GM06990 (cell line): ENCODE measurements at regions not wholly inside any gene's neighbourhood (a gene's known extent, or its start where the extent isn't known, plus 50 kb on each side); places are given as distances from the start of the nearest gene placed in this dataset.
A peak's percentile ranks its signal among the peaks of the same experiment; 100 is the strongest.

Experiments
- DNase-seq: peaks from one replicate; pipeline ENCODE4 v3.0.0-alpha.2; 2011; ENCODE audit not compliant: insufficient read length; ENCODE audit errors: extremely low read depth
- H3K27me3 ChIP-seq: replicated peaks from 2 replicates; pipeline ENCODE4 v1.6.0; 2011; ENCODE audit warnings: low read length; ENCODE audit not compliant: control insufficient read depth, insufficient read depth
- H3K36me3 ChIP-seq: 2 replicates; pipeline ENCODE4 v1.5.1; 2011; ENCODE audit warnings: low read length; ENCODE audit not compliant: control insufficient read depth, insufficient read depth
- H3K4me3 ChIP-seq: replicated peaks from 2 replicates; pipeline ENCODE4 v1.5.1; 2011; ENCODE audit warnings: low read depth, mild to moderate bottlenecking, control low read depth, low read length
- CTCF ChIP-seq: IDR thresholded peaks from 2 replicates; pipeline ENCODE4 v1.5.1; 2011; ENCODE audit warnings: low read length, control low read depth, mild to moderate bottlenecking, inconsistent platforms; ENCODE audit not compliant: insufficient read depth, poor library complexity, severe bottlenecking

GRCh38 chr13:80663788-80664187, 322.9 kb upstream of the SPRY2 start:
- no peak for TF ChIP-seq CTCF
- no peaks in the 10 kb centered on the region for H3K27me3 ChIP-seq
- no peak for DNase-seq
- no peaks in the 10 kb centered on the region for H3K36me3 ChIP-seq
- no peak overlapping the region for H3K4me3 ChIP-seq

- DNase-seq = no peak
- Histone ChIP-seq H3K36me3 (no peaks in the 10 kb centered on the region), H3K4me3 (no peak overlapping the region), H3K27me3 (no peaks in the 10 kb centered on the region)
- no peak for TF ChIP-seq CTCF
Measured at GRCh38 chr13:80658705-80659104, 317.8 kb upstream of the SPRY2 start.

- TF ChIP-seq CTCF = no peak
- Histone ChIP-seq H3K36me3 (no peaks in the 10 kb centered on the region), H3K27me3 (no peaks in the 10 kb centered on the region), H3K4me3 (no peak overlapping the region)
- DNase-seq = no peak
Measured at GRCh38 chr13:80656512-80656904, 315.6 kb upstream of the SPRY2 start.

- DNase-seq = no peak
- Histone ChIP-seq H3K27me3 (no peaks in the 10 kb centered on the region), H3K36me3 (no peaks in the 10 kb centered on the region), H3K4me3 (no peak overlapping the region)
- no peak for TF ChIP-seq CTCF
Measured at GRCh38 chr13:80655778-80656511, 315.0 kb upstream of the SPRY2 start.

- no peak for TF ChIP-seq CTCF
- peak; percentile 6 for DNase-seq
- H3K27me3 ChIP-seq = no peaks in the 10 kb centered on the region
Measured at GRCh38 chr13:80654638-80655249, 313.8 kb upstream of the SPRY2 start.

More at GRCh38 chr13:80654638-80655249, 313.8 kb upstream of the SPRY2 start:
- H3K36me3 ChIP-seq = no peaks in the 10 kb centered on the region
- H3K4me3 ChIP-seq = no peak overlapping the region
